ENCODE measurements at regions not wholly inside any gene's neighbourhood (a gene's known extent, or its start where the extent isn't known, plus 50 kb on each side); places are given as distances from the start of the nearest gene placed in this dataset.
A peak's percentile ranks its signal among the peaks of the same experiment; 100 is the strongest.
"Not testable (repeated sequence)": the region's sequence is repeated elsewhere in the genome, so short reads cannot be mapped to it uniquely, and the experiment has no call there.

GRCh38 chr1:238485912-238486209 lies 595.1 kb upstream of the ZP4 start:
- DNase-seq (ENCODE audit: low read depth in 4 of 4, low spot score in 3 of 4): no peak

- no peak for DNase-seq (ENCODE audit: low read depth in 4 of 4, low spot score in 3 of 4)
Measured at GRCh38 chr1:238485057-238485911, 594.6 kb upstream of the ZP4 start.

- no peak for DNase-seq (ENCODE audit: low read depth in 4 of 4, low spot score in 3 of 4)
Measured at GRCh38 chr1:238484121-238484520, 593.4 kb upstream of the ZP4 start.

- DNase-seq (ENCODE audit: low read depth in 4 of 4, low spot score in 3 of 4): no peak
Measured at GRCh38 chr1:238476841-238477240, 586.1 kb upstream of the ZP4 start.

- DNase-seq (ENCODE audit: low read depth in 4 of 4, low spot score in 3 of 4): no peak
Measured at GRCh38 chr1:238475712-238476111, 585.0 kb upstream of the ZP4 start.

GRCh38 chr1:238474263-238474662 lies 583.5 kb upstream of the ZP4 start:
- DNase-seq (ENCODE audit: low read depth in 4 of 4, low spot score in 3 of 4): no peak

- DNase-seq (ENCODE audit: low read depth in 4 of 4, low spot score in 3 of 4): no peak
Measured at GRCh38 chr1:238469146-238469631, 578.5 kb upstream of the ZP4 start.

GRCh38 chr1:238468068-238468467 lies 577.3 kb upstream of the ZP4 start:
- DNase-seq (ENCODE audit: low read depth in 4 of 4, low spot score in 3 of 4): no peak

GRCh38 chr1:238466459-238466858 lies 575.7 kb upstream of the ZP4 start:
- DNase-seq (ENCODE audit: low read depth in 4 of 4, low spot score in 3 of 4): no peak

GRCh38 chr1:238465449-238465848 lies 574.7 kb upstream of the ZP4 start:
- no peak for DNase-seq (ENCODE audit: low read depth in 4 of 4, low spot score in 3 of 4)

- no peak for DNase-seq (ENCODE audit: low read depth in 4 of 4, low spot score in 3 of 4)
Measured at GRCh38 chr1:238458899-238459298, 568.2 kb upstream of the ZP4 start.

GRCh38 chr1:238457610-238458009 lies 566.9 kb upstream of the ZP4 start:
- DNase-seq (ENCODE audit: low read depth in 4 of 4, low spot score in 3 of 4): no peak

GRCh38 chr1:238451781-238452310 lies 561.1 kb upstream of the ZP4 start:
- no peak for DNase-seq (ENCODE audit: low read depth in 4 of 4, low spot score in 3 of 4)

GRCh38 chr1:238450976-238451375 lies 560.3 kb upstream of the ZP4 start:
- DNase-seq (ENCODE audit: low read depth in 4 of 4, low spot score in 3 of 4): no peak

GRCh38 chr1:238443687-238444086 lies 553.0 kb upstream of the ZP4 start:
- DNase-seq (ENCODE audit: low read depth in 4 of 4, low spot score in 3 of 4): no peak

- no peak for DNase-seq (ENCODE audit: low read depth in 4 of 4, low spot score in 3 of 4)
Measured at GRCh38 chr1:238439511-238439910, 548.8 kb upstream of the ZP4 start.

- peak in 2 of 4 donors; percentile 6 to 24 for DNase-seq (ENCODE audit: low read depth in 4 of 4, low spot score in 3 of 4)
Measured at GRCh38 chr1:238438311-238439270, 547.9 kb upstream of the ZP4 start.

GRCh38 chr1:238429703-238430102 lies 539.0 kb upstream of the ZP4 start:
- DNase-seq (ENCODE audit: low read depth in 4 of 4, low spot score in 3 of 4): not testable (repeated sequence)

GRCh38 chr1:238419209-238419608 lies 528.5 kb upstream of the ZP4 start:
- DNase-seq (ENCODE audit: low read depth in 4 of 4, low spot score in 3 of 4): no peak

- no peak for DNase-seq (ENCODE audit: low read depth in 4 of 4, low spot score in 3 of 4)
Measured at GRCh38 chr1:238409932-238410331, 519.2 kb upstream of the ZP4 start.

- DNase-seq (ENCODE audit: low read depth in 4 of 4, low spot score in 3 of 4): no peak
Measured at GRCh38 chr1:238409191-238409850, 518.6 kb upstream of the ZP4 start.

Data from left renal pelvis (tissue), 4 donors.